GM21825 (cell line): ENCODE measurements at regions not wholly inside any gene's neighbourhood (a gene's known extent, or its start where the extent isn't known, plus 50 kb on each side); places are given as distances from the start of the nearest gene placed in this dataset.
A peak's percentile ranks its signal among the peaks of the same experiment; 100 is the strongest.

Experiments used
- ATAC-seq: cut with Tn5 transposase; IDR thresholded peaks from one replicate; pipeline ENCODE4 v1.9.1; 2021; ENCODE audit warnings: mild to moderate bottlenecking, moderate library complexity; ENCODE audit not compliant: unreplicated experiment

GRCh38 chr6:1514078-1514477 lies 95.6 kb upstream of the FOXC1 start:
- no peak for ATAC-seq

DNA sequence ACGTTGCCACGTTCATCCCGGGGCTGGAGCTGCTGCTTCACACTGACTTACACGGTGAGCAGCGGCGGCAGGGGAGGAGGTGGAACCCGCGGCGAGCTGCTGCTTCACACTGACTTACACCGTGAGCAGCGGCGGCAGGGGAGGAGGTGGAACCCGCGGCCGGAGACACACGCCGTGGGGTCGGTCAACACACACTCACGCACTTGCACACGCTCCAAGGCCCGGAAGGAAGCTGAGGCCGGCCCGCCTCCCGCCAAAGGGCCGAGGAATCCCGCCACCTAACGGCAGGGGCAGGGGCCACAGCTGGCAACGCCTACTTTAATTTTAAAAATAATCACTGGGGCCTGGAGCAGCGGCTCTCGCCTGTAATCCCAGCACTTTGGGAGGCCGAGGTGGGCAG lies 94.4 kb upstream of the FOXC1 start:
- no peak for ATAC-seq

DNA sequence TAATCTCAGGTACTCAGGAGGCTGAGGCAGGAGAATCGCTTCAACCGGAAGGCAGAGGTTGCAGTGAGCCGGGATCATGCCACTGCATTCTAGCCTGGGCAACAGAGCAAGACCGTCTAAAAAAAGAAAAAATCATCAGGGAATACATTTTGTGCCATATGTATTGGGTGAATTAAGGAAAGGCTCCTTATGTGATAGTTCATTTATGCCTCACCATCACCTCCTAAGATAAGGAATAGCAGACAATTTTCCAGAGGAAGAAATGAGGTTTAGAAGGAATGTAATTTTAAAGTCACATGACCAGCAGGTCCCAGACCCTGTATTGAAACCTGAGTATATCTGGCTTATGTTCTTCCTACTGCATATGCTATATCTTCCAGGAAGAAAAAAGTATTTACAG lies 93.9 kb upstream of the FOXC1 start:
- no peak for ATAC-seq

DNA sequence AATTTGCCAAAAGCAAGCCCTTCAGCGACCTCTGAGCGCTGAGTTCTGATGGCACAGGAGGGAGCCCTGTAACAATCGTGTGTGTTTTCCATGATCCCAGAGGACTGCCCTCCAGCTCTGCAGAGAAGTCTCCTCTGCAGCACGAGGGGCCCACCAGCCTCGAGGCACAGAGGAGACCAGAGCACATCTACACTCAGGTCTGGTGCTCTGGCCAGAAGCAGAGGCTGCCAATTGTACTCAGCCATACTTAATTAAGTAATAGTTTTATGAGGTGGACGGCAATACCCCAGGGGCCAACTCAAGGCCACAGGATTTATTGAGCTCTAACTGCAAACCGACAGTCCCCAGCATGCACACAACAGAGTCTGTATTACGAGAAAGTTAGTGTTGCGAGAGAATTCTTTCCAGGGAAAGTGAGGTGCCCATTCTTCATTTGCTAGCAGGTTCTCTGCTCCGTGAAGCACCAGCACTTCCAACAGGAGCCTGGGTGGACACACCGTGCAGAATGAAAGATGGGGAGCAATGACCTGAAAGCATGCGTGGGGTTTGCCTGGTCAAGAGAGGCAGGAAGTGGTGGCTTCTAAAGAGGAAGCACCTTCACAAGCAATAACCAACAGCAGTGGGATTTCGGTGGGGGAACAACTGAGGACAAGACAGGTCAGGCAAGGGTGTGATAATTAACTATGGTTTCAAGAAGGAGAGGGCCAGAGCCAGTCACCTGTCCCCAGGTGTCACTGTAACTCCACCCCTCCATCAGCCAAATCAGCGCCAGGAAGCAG lies 92.8 kb upstream of the FOXC1 start:
- no peak for ATAC-seq

- ATAC-seq: no peak
Measured at GRCh38 chr6:1518855-1519254, 90.9 kb upstream of the FOXC1 start.

DNA sequence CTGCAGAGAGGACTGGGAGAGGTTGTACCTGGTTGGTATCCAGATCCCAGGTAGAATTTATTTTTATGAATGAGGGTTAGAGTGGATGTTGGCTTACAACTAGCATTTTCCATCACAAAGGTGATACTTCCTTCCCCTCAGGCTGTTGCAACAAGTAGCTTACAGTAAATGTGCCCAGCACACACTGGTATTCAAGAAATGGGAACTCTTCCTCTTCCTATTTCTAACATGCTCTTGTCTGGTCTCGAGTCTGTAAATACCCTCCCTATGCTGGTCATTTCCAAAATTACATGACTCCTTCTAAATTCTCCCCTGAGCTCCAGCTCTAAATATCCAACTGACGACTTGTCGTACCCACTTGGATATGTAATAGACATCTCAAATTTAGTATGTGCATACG lies 90.1 kb upstream of the FOXC1 start:
- ATAC-seq: no peak

- no peak for ATAC-seq
Measured at GRCh38 chr6:1522779-1523178, 86.9 kb upstream of the FOXC1 start.

DNA sequence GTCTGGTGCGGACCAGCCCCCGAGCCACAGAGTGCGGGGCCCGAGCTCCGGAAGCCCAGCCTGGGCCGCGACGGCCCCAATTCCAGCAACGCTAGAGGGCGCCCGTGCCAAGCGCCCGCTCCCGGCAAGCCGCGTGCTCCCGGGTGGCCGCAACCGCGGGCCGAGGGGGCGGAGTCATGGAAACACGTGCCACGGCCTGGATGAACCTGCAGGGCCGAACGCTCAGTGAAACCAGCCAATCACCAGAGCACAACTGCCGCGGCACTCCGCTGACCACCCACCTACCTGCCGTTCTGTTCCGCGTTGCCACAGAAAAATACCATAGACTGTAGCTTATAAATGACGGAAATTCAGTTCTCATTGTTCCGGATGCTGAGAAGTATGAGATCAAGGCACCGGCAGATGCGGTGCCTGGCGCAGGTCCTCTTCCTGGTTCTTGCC lies 85.7 kb upstream of the FOXC1 start:
- ATAC-seq: no peak

DNA sequence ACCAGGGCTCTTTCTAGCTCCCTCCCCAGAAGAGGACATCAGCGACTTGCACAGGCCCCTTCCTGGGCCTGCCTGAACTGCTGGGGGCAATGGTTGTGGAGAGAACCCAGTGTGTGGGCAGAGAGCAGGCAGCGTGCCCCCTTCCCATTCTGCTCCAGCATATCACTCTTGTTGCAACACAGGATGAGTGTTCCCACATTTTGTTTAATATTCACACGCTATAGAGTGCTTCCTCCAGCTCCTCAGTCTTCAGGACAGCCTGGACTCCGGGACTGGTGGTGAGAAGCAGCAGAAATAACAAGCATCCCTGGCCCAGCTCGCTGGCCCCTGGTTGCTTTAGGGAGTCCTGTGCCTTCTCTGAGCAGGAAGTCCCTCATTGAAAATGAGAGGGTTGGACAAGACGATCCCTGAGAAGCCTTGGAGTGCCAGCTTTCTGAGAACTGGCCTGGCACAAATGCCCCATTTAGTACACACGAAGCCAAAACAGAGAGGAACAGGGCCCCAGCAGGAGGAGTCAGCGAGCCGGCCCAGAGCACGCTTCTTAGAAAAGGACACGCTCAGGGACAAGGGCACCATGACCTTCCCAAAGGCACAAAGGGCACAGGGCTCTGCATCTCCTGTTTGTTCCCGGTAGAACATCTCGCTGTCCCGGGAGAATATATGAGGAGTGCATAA lies 84.2 kb upstream of the FOXC1 start:
- ATAC-seq: no peak

- ATAC-seq: no peak
Measured at GRCh38 chr6:1526398-1527072, 83.2 kb upstream of the FOXC1 start.

GRCh38 chr6:1527073-1527457 lies 82.7 kb upstream of the FOXC1 start:
- ATAC-seq: peak; percentile 64

DNA sequence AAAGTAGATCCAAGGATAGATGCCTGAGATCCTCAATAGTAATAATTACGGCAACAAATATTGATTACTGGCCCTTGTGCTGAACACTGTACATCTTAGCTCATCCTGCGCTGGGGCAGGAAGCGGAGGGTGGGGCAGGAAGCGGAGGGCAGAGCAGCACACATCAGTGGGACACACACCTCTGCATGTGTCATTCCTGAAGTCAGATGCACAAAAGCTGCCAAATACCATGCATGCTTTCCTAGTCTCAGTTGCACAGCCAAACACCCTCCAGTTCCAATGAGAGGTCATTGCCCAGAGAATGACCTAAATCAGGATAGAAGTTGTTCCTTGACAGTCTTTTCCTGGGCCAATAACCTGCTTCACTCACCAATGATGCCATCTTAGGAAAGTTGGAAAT lies 74.4 kb upstream of the FOXC1 start:
- ATAC-seq: no peak

DNA sequence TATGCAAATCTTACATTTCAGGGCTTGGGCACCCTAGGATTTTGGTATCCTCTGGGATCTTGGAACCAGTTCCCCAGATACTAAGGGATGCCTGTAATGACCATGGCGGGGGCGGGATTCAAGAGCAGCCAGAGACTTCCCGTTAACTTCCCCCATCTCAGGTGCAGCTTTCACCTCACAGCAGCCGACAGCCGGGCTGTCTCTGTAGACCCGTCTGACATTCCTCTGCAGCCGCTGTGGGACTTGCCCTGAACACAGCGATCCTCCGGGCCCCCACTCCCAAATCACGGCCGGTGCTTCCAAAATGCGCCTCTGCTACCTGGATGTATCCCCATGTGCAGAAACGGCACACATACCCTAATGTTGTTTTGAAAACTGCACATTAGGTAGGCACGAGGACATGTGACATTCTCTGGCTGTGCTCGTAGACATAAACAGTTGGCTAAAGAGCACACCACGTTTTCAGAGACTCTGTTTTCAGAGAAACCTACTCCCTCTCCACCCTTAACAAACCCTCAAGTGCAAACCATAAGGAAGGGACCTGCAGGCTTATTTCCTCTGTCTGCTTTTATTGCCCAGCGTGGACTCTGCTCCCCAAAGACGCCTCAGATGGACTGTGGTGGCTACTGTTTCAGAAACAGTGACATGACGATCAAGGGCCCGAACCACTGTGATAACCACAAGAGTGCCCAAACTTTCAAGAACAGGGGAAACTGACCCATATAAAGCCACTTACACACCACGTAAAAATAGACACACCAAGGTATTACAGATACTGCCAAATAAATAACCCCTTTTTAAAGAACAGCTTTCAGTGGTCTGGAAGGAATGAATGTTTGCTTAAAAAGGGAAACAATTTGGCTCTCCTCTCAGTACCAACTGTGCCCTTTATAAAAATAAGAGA lies 72.9 kb upstream of the FOXC1 start:
- ATAC-seq: no peak

DNA sequence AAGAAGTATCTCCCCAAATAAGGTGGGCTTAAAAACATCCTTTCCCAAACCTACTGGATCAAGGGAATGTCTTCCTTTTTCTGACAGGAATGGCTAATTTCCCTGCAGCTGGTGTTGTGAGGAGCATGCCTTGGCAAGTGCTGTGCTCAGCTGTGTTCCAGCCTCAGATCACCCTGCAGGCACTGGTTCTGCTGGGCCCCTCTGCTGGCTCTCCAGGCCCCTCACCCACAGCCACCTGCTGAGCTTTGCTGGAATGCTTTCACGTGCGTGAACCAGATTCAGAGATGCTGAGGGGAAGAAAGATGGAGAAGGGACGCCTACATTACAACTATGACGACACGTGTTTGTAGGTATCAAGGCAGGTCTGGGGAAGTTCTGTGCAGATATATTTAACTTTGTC lies 71.3 kb upstream of the FOXC1 start:
- ATAC-seq: no peak

- ATAC-seq: no peak
Measured at GRCh38 chr6:1538810-1539478, 70.8 kb upstream of the FOXC1 start.

- no peak for ATAC-seq
Measured at GRCh38 chr6:1540864-1541521, 68.7 kb upstream of the FOXC1 start.

- no peak for ATAC-seq
Measured at GRCh38 chr6:1542335-1542734, 67.4 kb upstream of the FOXC1 start.

- ATAC-seq: no peak
Measured at GRCh38 chr6:1542764-1543163, 67.0 kb upstream of the FOXC1 start.

GRCh38 chr6:1544000-1544399 lies 65.7 kb upstream of the FOXC1 start:
- ATAC-seq: no peak

DNA sequence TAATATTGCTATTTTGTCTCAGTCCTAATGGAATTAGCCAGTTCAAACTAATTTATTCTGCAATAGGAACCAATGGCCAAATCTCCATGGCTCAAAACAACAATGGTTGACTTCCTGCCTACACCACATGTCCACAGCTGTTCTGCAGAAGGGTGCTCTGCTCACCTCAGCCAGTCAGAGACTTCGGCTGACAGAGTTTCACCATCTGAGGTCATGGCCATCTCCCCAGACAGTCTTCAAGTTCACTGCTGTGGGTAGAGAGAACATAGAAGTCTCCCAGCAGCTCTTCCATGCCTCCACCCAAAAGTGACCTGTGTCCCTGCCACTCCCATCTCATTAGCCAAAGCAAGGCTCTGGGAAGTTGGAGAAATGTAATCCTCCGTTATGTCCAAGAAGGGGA lies 65.1 kb upstream of the FOXC1 start:
- ATAC-seq: no peak
